Middle frontal gyrus (tissue), 1 donor: ENCODE measurements at regions not wholly inside any gene's neighbourhood (a gene's known extent, or its start where the extent isn't known, plus 50 kb on each side); places are given as distances from the start of the nearest gene placed in this dataset.
A peak's percentile ranks its signal among the peaks of the same experiment; 100 is the strongest.

Experiments used
- DNase-seq: peaks from one replicate; pipeline ENCODE4 v3.0.0-alpha.2; 2015; ENCODE audit warnings: low spot score; ENCODE audit errors: extremely low spot score

- DNase-seq, result no peak
These were observed 1087.1 kb upstream of the LRRN3 start for GRCh38 chr7:110003827-110004226.

- no peak for DNase-seq
These were observed 1083.4 kb upstream of the LRRN3 start for GRCh38 chr7:110007320-110008063.

- DNase-seq, result no peak
These were observed 1080.6 kb upstream of the LRRN3 start for GRCh38 chr7:110010359-110010758.

- no peak for DNase-seq
These were observed 1073.5 kb upstream of the LRRN3 start for GRCh38 chr7:110017405-110017804.

- no peak for DNase-seq
These were observed 1063.5 kb upstream of the LRRN3 start for GRCh38 chr7:110027385-110027784.

GRCh38 chr7:110043519-110043918 is 1047.4 kb upstream of the LRRN3 start:
- no peak for DNase-seq

GRCh38 chr7:110050785-110051184 is 1040.1 kb upstream of the LRRN3 start:
- DNase-seq, result no peak

GRCh38 chr7:110051372-110051771 is 1039.6 kb upstream of the LRRN3 start:
- no peak for DNase-seq

GRCh38 chr7:110056331-110056730 is 1034.6 kb upstream of the LRRN3 start:
- no peak for DNase-seq

- no peak for DNase-seq
These were observed 1032.5 kb upstream of the LRRN3 start for GRCh38 chr7:110058401-110058800.

GRCh38 chr7:110061387-110061786 is 1029.5 kb upstream of the LRRN3 start:
- no peak for DNase-seq

- no peak for DNase-seq
These were observed 1025.8 kb upstream of the LRRN3 start for GRCh38 chr7:110065121-110065520.

GRCh38 chr7:110066843-110067242 is 1024.1 kb upstream of the LRRN3 start:
- no peak for DNase-seq

- no peak for DNase-seq
These were observed 1019.7 kb upstream of the LRRN3 start for GRCh38 chr7:110071192-110071591.

GRCh38 chr7:110075450-110075849 is 1015.5 kb upstream of the LRRN3 start:
- DNase-seq, result no peak

GRCh38 chr7:110076194-110076593 is 1014.7 kb upstream of the LRRN3 start:
- no peak for DNase-seq

GRCh38 chr7:110084181-110084807 is 1006.6 kb upstream of the LRRN3 start:
- peak; percentile 36 for DNase-seq

- no peak for DNase-seq
These were observed 1000.7 kb upstream of the LRRN3 start for GRCh38 chr7:110090110-110090820.

GRCh38 chr7:110095372-110096052 is 995.4 kb upstream of the LRRN3 start:
- no peak for DNase-seq

GRCh38 chr7:110104243-110104642 is 986.7 kb upstream of the LRRN3 start:
- no peak for DNase-seq

GRCh38 chr7:110105307-110105706 is 985.6 kb upstream of the LRRN3 start:
- no peak for DNase-seq

GRCh38 chr7:110105840-110106239 is 985.1 kb upstream of the LRRN3 start:
- DNase-seq, result no peak
